PFSK-1 (cell line): ENCODE measurements at regions not wholly inside any gene's neighbourhood (a gene's known extent, or its start where the extent isn't known, plus 50 kb on each side); places are given as distances from the start of the nearest gene placed in this dataset.

Experiments used
- FOXP2 ChIP-seq: optimal IDR thresholded peaks from 2 replicates; pipeline ENCODE3; 2011; ENCODE audit warnings: borderline replicate concordance, control low read depth, inconsistent platforms; ENCODE audit not compliant: insufficient read depth; ENCODE audit errors: extremely low read length, extremely low read depth
- POLR2AphosphoS5 ChIP-seq: IDR thresholded peaks from 2 replicates; pipeline ENCODE4 v1.6.1; 2012; ENCODE audit warnings: low read depth, mild to moderate bottlenecking, control low read depth, low read length, moderate library complexity
- SIN3A ChIP-seq: IDR thresholded peaks from 2 replicates; pipeline ENCODE4 v1.6.1; 2012; ENCODE audit warnings: mild to moderate bottlenecking, low read length, moderate library complexity, borderline replicate concordance; ENCODE audit not compliant: insufficient read depth
- TAF1 ChIP-seq: IDR thresholded peaks from 2 replicates; pipeline ENCODE4 v1.6.1; 2012; ENCODE audit warnings: low read length, control low read depth, borderline replicate concordance; ENCODE audit not compliant: insufficient read depth
- TF ChIP-seq, protein P1 (sequence below), 2 experiments: IDR thresholded peaks; 2 replicates each; pipeline versions ENCODE4 v1.6.1 to v1.8.0; 2011 to 2012; ENCODE audit warnings: low read depth in 2 of 2, low read length in 2 of 2, control low read depth in 1 of 2, inconsistent platforms in 1 of 2, mild to moderate bottlenecking in 1 of 2, moderate library complexity in 1 of 2; ENCODE audit not compliant: insufficient read depth in 1 of 2

DNA sequence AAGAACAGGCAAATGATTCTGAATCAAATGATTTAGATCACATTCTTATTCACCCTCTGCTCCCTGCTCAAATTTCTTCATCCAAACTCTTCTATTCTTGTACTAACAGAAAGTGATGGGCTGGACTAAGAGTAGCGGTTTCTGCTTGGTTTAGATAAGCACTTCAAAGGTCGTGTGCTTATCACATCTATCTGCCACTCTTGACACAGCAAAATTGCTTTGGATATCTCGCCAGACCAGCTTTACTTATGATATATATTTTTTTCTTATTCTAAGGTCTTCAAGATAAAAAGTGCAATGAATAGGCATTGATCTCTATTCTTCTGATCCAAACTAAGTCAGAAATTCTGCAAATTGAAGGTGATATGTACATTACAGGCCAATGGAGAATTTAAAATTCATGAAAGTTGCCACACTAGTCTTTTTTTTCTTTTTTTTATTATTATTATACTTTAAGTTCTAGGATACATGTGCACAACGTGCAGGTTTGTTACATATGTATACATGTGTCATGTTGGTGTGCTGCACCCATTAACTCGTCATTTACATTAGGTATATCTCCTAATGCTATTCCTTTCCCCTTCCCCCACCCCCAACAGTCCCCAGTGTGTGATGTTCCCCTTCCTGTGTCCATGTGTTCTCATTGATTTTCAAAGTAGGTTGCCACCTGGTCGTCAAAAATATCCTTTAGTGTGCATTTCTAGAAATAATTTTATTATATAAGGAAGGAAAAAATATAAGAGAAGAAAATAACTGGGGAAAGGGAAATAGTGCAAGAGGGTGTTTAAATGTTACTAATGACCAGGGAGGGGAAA lies 1941.0 kb upstream of the RAG2 start:
- TF ChIP-seq, protein P1, sequence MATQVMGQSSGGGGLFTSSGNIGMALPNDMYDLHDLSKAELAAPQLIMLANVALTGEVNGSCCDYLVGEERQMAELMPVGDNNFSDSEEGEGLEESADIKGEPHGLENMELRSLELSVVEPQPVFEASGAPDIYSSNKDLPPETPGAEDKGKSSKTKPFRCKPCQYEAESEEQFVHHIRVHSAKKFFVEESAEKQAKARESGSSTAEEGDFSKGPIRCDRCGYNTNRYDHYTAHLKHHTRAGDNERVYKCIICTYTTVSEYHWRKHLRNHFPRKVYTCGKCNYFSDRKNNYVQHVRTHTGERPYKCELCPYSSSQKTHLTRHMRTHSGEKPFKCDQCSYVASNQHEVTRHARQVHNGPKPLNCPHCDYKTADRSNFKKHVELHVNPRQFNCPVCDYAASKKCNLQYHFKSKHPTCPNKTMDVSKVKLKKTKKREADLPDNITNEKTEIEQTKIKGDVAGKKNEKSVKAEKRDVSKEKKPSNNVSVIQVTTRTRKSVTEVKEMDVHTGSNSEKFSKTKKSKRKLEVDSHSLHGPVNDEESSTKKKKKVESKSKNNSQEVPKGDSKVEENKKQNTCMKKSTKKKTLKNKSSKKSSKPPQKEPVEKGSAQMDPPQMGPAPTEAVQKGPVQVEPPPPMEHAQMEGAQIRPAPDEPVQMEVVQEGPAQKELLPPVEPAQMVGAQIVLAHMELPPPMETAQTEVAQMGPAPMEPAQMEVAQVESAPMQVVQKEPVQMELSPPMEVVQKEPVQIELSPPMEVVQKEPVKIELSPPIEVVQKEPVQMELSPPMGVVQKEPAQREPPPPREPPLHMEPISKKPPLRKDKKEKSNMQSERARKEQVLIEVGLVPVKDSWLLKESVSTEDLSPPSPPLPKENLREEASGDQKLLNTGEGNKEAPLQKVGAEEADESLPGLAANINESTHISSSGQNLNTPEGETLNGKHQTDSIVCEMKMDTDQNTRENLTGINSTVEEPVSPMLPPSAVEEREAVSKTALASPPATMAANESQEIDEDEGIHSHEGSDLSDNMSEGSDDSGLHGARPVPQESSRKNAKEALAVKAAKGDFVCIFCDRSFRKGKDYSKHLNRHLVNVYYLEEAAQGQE (IDR thresholded peaks at IDR 0.05; ENCODE audit: insufficient read depth in 1 of 2, low read depth in 2 of 2, low read length in 2 of 2), result no peak
- TF ChIP-seq TAF1, result no peak
- TF ChIP-seq SIN3A, result no peak
- no peak for TF ChIP-seq FOXP2
- TF ChIP-seq POLR2AphosphoS5, result no peak

DNA sequence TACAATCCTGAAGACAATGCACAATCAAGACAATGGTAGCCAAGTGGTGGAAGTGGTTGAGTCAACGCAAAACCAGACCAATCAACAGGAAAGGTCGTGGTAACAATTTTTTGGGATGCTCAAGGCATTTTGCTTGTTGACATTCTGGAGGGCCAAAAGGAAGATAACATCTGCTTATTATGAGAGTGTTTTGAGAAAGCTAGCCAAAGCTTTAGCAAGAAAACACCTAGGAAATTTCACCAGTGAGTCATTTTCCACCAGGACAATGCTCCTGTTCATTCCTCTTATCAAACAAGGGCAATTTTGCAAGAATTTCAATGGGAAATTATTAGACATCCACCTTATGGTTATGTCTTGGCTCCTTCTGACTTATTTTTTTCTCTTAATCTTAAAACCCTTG lies 1932.2 kb upstream of the RAG2 start:
- TF ChIP-seq POLR2AphosphoS5 (no peak), TAF1 (no peak), FOXP2 (no peak)
- TF ChIP-seq, protein P1 (IDR thresholded peaks at IDR 0.05; ENCODE audit: insufficient read depth in 1 of 2, low read depth in 2 of 2, low read length in 2 of 2), result no peak

GRCh38 chr11:38524945-38525344 lies 1926.9 kb upstream of the RAG2 start:
- TF ChIP-seq POLR2AphosphoS5 (no peak), TAF1 (no peak), FOXP2 (no peak), SIN3A (no peak)
- TF ChIP-seq, protein P1 (IDR thresholded peaks at IDR 0.05; ENCODE audit: insufficient read depth in 1 of 2, low read depth in 2 of 2, low read length in 2 of 2), result no peak

DNA sequence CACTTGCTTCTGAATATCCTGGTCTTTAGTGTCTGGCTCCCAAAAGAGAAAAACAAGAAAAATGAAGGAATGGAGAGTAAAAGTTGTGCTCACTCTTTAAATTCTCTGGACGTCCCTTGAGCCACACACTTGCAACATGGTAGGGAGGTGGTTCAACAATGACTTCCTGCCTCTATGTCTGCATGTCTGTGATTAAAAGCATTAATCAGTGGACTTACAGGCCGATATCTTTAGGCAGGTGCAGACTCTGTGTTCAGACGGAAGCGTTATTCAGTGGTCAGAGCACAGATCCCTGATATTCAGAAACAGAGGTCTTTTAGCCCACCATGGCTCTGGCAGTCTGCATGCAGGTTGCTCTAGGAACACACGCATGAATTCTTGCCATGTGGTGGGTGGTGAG lies 1920.0 kb upstream of the RAG2 start:
- TF ChIP-seq, protein P1 (IDR thresholded peaks at IDR 0.05; ENCODE audit: insufficient read depth in 1 of 2, low read depth in 2 of 2, low read length in 2 of 2), result no peak
- no peak for TF ChIP-seq SIN3A
- no peak for TF ChIP-seq FOXP2
- TF ChIP-seq TAF1, result no peak
- no peak for TF ChIP-seq POLR2AphosphoS5
